ENCODE measurements at regions not wholly inside any gene's neighbourhood (a gene's known extent, or its start where the extent isn't known, plus 50 kb on each side); places are given as distances from the start of the nearest gene placed in this dataset.

- TF ChIP-seq ARID4B (CRISPR knock-in tag; IDR thresholded peaks at IDR 0.05; ENCODE audit: borderline replicate concordance) (no peak), SOX15 (CRISPR knock-in tag; IDR thresholded peaks at IDR 0.05) (no peak), NR1H2 (CRISPR knock-in tag; IDR thresholded peaks at IDR 0.05) (no peak), ZNF138 (CRISPR knock-in tag; conservative IDR thresholded peaks at IDR 0.05) (no peak), NFYB (CRISPR knock-in tag; conservative IDR thresholded peaks at IDR 0.05; ENCODE audit: low read depth) (no peak), ERG (CRISPR knock-in tag; IDR thresholded peaks at IDR 0.05) (no peak), ZNF232 (CRISPR knock-in tag; IDR thresholded peaks at IDR 0.05) (no peak)
Measured at GRCh38 chr16:16909126-16909525, 530.2 kb downstream of the NPIPA7 start (continued).

- no peak for DNase-seq (ENCODE audit: low spot score)
- no peak for ATAC-seq
- ChIA-PET POLR2A (no interaction called here), CTCF (no interaction called here)
- Mint-ChIP-seq H3K9me3 (peaks cover 19% of the 10 kb centered on the region), H3K27me3 (ENCODE audit: low read depth) (peaks cover 14% of the 10 kb centered on the region), H3K4me3 (no peak overlapping the region), H3K4me1 (no peaks in the 10 kb centered on the region), H3K27ac (no peak overlapping the region), H3K36me3 (peaks cover 7% of the 10 kb centered on the region)
- TF ChIP-seq ZBTB21 (CRISPR knock-in tag; IDR thresholded peaks at IDR 0.05; ENCODE audit: borderline replicate concordance) (no peak), ZBTB43 (CRISPR knock-in tag; IDR thresholded peaks at IDR 0.05) (no peak), ZSCAN18 (CRISPR knock-in tag; IDR thresholded peaks at IDR 0.05) (no peak), KAT7 (CRISPR knock-in tag; IDR thresholded peaks at IDR 0.05; ENCODE audit: borderline replicate concordance) (no peak), USF2 (CRISPR knock-in tag; IDR thresholded peaks at IDR 0.05) (no peak), ZNF263 (CRISPR knock-in tag; IDR thresholded peaks at IDR 0.05; ENCODE audit: low read depth) (no peak), ERG (CRISPR knock-in tag; IDR thresholded peaks at IDR 0.05) (no peak), HMGXB4 (CRISPR knock-in tag; IDR thresholded peaks at IDR 0.05) (no peak), JUN (CRISPR knock-in tag; IDR thresholded peaks at IDR 0.05) (no peak), ZNF532 (CRISPR knock-in tag; IDR thresholded peaks at IDR 0.05; ENCODE audit: borderline replicate concordance) (no peak), SMAD4 (CRISPR knock-in tag; IDR thresholded peaks at IDR 0.05) (no peak), ZNF317 (CRISPR knock-in tag; IDR thresholded peaks at IDR 0.05; ENCODE audit: borderline replicate concordance, low read depth) (no peak)
Measured at GRCh38 chr16:16910666-16911065, 531.7 kb downstream of the NPIPA7 start.

Data from WTC11 (cell line).